Astrocyte of the spinal cord (primary cell): ENCODE measurements at regions not wholly inside any gene's neighbourhood (a gene's known extent, or its start where the extent isn't known, plus 50 kb on each side); places are given as distances from the start of the nearest gene placed in this dataset.

Experiments used
- DNase-seq: peaks from one replicate; pipeline ENCODE4 v3.0.0; 2011; ENCODE audit warnings: low read depth, low spot score
- H3K4me3 ChIP-seq: 2 replicates; pipeline ENCODE4 v1.5.1; 2011; ENCODE audit warnings: low read depth, mild to moderate bottlenecking, low read length, moderate library complexity
- CTCF ChIP-seq: IDR thresholded peaks from 2 replicates; pipeline ENCODE4 v1.5.1; 2012; ENCODE audit warnings: low read depth, mild to moderate bottlenecking, low read length, inconsistent platforms
- in situ Hi-C: cut with HindIII; loops from 2 replicates; pipeline ENCODE4 v1.10.0; 2017; ENCODE audit warnings: low sequenced_read_pairs

GRCh38 chr5:51860532-51861018 is 477.3 kb downstream of the ISL1 start:
- no peak for TF ChIP-seq CTCF
- DNase-seq = no peak
- H3K4me3 ChIP-seq = no peak overlapping the region
- in situ Hi-C loops = no loop called here

DNA sequence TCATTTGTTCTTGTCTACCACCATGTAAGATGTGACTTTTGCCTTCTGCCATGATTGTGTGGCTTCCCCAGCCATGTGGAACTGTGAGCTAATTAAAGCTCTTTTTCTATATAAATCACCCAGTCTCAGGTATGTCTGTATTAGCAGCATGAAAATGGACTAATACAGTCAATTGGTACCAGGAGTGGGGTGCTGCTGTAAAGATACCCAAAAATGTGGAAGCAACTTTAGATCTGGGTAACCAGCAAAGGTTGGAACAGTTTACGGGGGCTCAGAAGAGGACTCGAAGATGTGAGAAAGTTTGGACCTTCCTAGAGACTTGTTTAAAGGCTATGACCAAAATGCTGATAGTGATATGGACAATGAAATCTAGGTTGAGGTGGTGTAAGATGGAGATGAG is 488.9 kb downstream of the ISL1 start:
- H3K4me3 ChIP-seq = no peak overlapping the region
- no peak for DNase-seq
- no peak for TF ChIP-seq CTCF
- in situ Hi-C loops = no loop called here

DNA sequence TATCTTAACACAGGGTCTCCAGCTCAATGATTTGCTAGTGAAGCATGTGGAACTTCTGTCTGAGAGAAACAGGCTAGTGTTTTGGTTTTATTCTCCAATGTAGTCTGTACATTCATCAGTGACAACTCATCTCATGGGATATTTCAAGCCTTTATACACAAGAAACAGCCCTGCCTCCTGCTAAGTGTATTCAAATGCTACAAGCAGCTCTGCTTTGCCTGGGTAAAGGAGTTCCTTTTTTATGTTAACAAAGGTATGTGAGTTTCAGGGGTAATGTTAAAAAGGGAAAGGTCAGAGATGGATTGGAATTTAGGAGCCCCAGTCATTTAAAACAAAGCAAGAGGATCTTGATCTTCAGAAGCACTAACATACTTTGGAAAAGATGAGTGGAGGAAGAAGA is 498.7 kb downstream of the ISL1 start:
- no peak for TF ChIP-seq CTCF
- in situ Hi-C loops = no loop called here
- no peak overlapping the region for H3K4me3 ChIP-seq
- no peak for DNase-seq

GRCh38 chr5:51882647-51883046 is 499.4 kb downstream of the ISL1 start:
- H3K4me3 ChIP-seq = no peak overlapping the region
- in situ Hi-C loops = no loop called here
- no peak for TF ChIP-seq CTCF
- DNase-seq = no peak

- no peak for DNase-seq
- in situ Hi-C loops = no loop called here
- H3K4me3 ChIP-seq = no peak overlapping the region
- no peak for TF ChIP-seq CTCF
These were observed 506.5 kb downstream of the ISL1 start for GRCh38 chr5:51889703-51890102.

GRCh38 chr5:51890435-51891116 is 507.3 kb downstream of the ISL1 start:
- no peak for DNase-seq
- in situ Hi-C loops = no loop called here
- H3K4me3 ChIP-seq = no peak overlapping the region
- no peak for TF ChIP-seq CTCF

DNA sequence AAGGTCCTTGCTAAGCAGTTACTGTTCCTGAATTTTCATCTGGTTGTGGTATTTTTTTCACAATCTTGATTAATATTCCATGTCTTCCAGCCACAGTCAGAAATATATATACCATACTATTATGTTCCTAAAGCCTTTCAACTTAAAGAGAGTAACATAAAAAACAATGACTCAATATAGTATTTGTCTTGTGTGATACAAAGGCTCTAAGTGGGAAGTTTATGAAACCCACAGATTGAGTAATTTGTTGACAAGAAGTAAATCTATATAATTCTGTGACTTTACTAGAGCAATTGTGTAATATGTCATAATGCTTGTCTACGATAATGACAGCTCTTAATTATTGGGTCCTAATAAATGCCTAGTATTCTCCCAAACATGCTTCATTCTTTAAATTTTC is 509.4 kb downstream of the ISL1 start:
- in situ Hi-C loops = no loop called here
- DNase-seq = no peak
- TF ChIP-seq CTCF = no peak
- no peak overlapping the region for H3K4me3 ChIP-seq
